B cell (primary cell): ENCODE measurements at regions not wholly inside any gene's neighbourhood (a gene's known extent, or its start where the extent isn't known, plus 50 kb on each side); places are given as distances from the start of the nearest gene placed in this dataset.

Experiments
- ATAC-seq: fragments of 200-7000 bp; cut with Tn5 transposase; one replicate; pipeline ENCODE4 v1.10.0; 2021; ENCODE audit warnings: low read depth, mild to moderate bottlenecking, moderate number of reproducible peaks, moderate library complexity
- CTCF ChIA-PET: fragments of 350-600 bp; sonication (Branson Sonifier 250); formaldehyde crosslinking; loops from one replicate; lab custom pipeline; 2021; ENCODE audit warnings: antibody characterized with exemption, inconsistent platforms; lab: Charles Lee
- POLR2A ChIA-PET: fragments of 350-600 bp; sonication (Branson Sonifier 250); formaldehyde crosslinking; loops from one replicate; lab custom pipeline; 2021; ENCODE audit warnings: antibody characterized with exemption; lab: Charles Lee
- DNase-seq: peaks from one replicate; pipeline ENCODE4 v3.0.0; 2013
- H2AFZ ChIP-seq: 2 replicates; pipeline ENCODE4 v1.6.1; 2012; ENCODE audit warnings: mild to moderate bottlenecking, low read depth, low read length; ENCODE audit not compliant: insufficient read depth, poor library complexity, severe bottlenecking
- H3K27ac ChIP-seq, 2 donors: 1 replicate in 1 of 2; 2 replicates in 1 of 2; pipeline ENCODE4 v1.5.1; 2012 to 2013; ENCODE audit warnings: low read length in 2 of 2, mild to moderate bottlenecking in 2 of 2, moderate library complexity in 1 of 2
- H3K27me3 ChIP-seq, 4 experiments: fragments of 200-600 bp in 1 of 4; sonication (generic) in 1 of 4; replicated peaks in 1 of 4; 1 replicate in 2 of 4; 2 replicates in 2 of 4; pipeline versions ENCODE4 v1.6.1 to v1.7.0; 2013 to 2016; ENCODE audit warnings: low read length in 3 of 4, mild to moderate bottlenecking in 2 of 4, mixed read lengths in 1 of 4, moderate library complexity in 1 of 4; ENCODE audit not compliant: insufficient read depth in 4 of 4, control insufficient read depth in 3 of 4; ENCODE audit errors: control extremely low read depth in 1 of 4
- H3K36me3 ChIP-seq, 2 experiments: replicated peaks in 1 of 2; 1 replicate in 1 of 2; 2 replicates in 1 of 2; pipeline versions ENCODE4 v1.6.1 to v1.7.1; 2013; ENCODE audit warnings: low read length in 1 of 2; ENCODE audit not compliant: insufficient read depth in 2 of 2, control insufficient read depth in 1 of 2; ENCODE audit errors: control extremely low read depth in 1 of 2, extremely low read depth in 1 of 2
- H3K4me1 ChIP-seq, 2 donors: fragments of 200-600 bp in 1 of 2; sonication (generic) in 1 of 2; 1 replicate in 1 of 2; 2 replicates in 1 of 2; pipeline versions ENCODE4 v1.5.1 to v1.6.1; 2013 to 2017; ENCODE audit warnings: low read length in 2 of 2; ENCODE audit not compliant: control insufficient read depth in 2 of 2, insufficient read depth in 2 of 2
- H3K4me2 ChIP-seq: replicated peaks from 2 replicates; pipeline ENCODE3; 2012; ENCODE audit warnings: mild to moderate bottlenecking, low read depth, low read length; ENCODE audit not compliant: poor library complexity, severe bottlenecking
- H3K4me3 ChIP-seq, 5 experiments: fragments of 200-600 bp in 1 of 5; sonication (generic) in 1 of 5; 1 replicate in 3 of 5; 2 replicates in 2 of 5; pipeline versions ENCODE4 v1.5.1 to v1.7.0; 2011 to 2016; ENCODE audit warnings: low read length in 4 of 5, mild to moderate bottlenecking in 4 of 5, low read depth in 2 of 5, control low read depth in 1 of 5, moderate library complexity in 1 of 5; ENCODE audit not compliant: insufficient read depth in 1 of 5; ENCODE audit errors: control extremely low read depth in 1 of 5, extremely low read depth in 1 of 5
- H3K79me2 ChIP-seq: fragments of 200-600 bp; sonication (generic); one replicate; pipeline ENCODE4 v1.6.0; 2016; ENCODE audit warnings: low read length; ENCODE audit not compliant: control insufficient read depth, insufficient read depth
- H3K9ac ChIP-seq: fragments of 200-600 bp; sonication (generic); 2 replicates; pipeline ENCODE4 v1.6.1; 2017; ENCODE audit warnings: mild to moderate bottlenecking, low read length, moderate library complexity
- H3K9me3 ChIP-seq, 3 donors: one replicate each; pipeline versions ENCODE4 v1.6.1 to v1.7.1; 2013; ENCODE audit warnings: low read length in 2 of 3; ENCODE audit not compliant: control insufficient read depth in 2 of 3, insufficient read depth in 1 of 3; ENCODE audit errors: control extremely low read depth in 1 of 3
- H4K20me1 ChIP-seq: 2 replicates; pipeline ENCODE4 v1.6.0; 2012; ENCODE audit warnings: mild to moderate bottlenecking, low read length; ENCODE audit not compliant: insufficient read depth, control insufficient read depth, poor library complexity, severe bottlenecking
- H3K27ac Mint-ChIP-seq: one replicate; pipeline ENCODE4 v1.8.0; 2021; ENCODE audit warnings: mixed read lengths
- H3K27me3 Mint-ChIP-seq: one replicate; pipeline ENCODE4 v1.8.0; 2021; ENCODE audit warnings: mixed read lengths
- H3K4me1 Mint-ChIP-seq: one replicate; pipeline ENCODE4 v1.8.0; 2021; ENCODE audit warnings: mixed read lengths
- H3K4me3 Mint-ChIP-seq: one replicate; pipeline ENCODE4 v1.8.0; 2021; ENCODE audit warnings: mixed read lengths
- H3K9me3 Mint-ChIP-seq: one replicate; pipeline ENCODE4 v1.8.0; 2022; ENCODE audit warnings: mixed read lengths; ENCODE audit not compliant: insufficient read depth
- CTCF ChIP-seq: fragments of 200-600 bp; IDR thresholded peaks from one replicate; pipeline ENCODE4 v1.8.0; 2022; ENCODE audit warnings: antibody characterized with exemption, mild to moderate bottlenecking
- EZH2 ChIP-seq: IDR thresholded peaks from 2 replicates; pipeline ENCODE4 v1.6.1; 2012; ENCODE audit warnings: borderline replicate concordance, low read depth, mild to moderate bottlenecking, moderate library complexity, low read length; ENCODE audit not compliant: insufficient read depth, poor library complexity, severe bottlenecking
- WGBS: methylation state at CpG from one replicate; pipeline ENCODE4 v1.1.5; 2013; ENCODE audit warnings: missing lambda C conversion rate; ENCODE audit not compliant: insufficient coverage; 5-methylcytosine and 5-hydroxymethylcytosine counted together
- intact Hi-C: fragments of 100-400 bp; cut with micrococcal nuclease; formaldehyde crosslinking; loops from one replicate; pipeline ENCODE4 v1.10.0; 2022

GRCh38 chr4:19508442-19508841, 743.3 kb upstream of the SLIT2 start:
- DNase-seq, result no peak
- no peaks in the 10 kb centered on the region for H3K36me3 ChIP-seq
- CTCF ChIA-PET, result no interaction called here
- TF ChIP-seq CTCF (no peak), EZH2 (no peak)
- no peak overlapping the region for H2AFZ ChIP-seq
- intact Hi-C loops, result no loop called here
- no peak for ATAC-seq
- no peaks in the 10 kb centered on the region for H3K4me1 ChIP-seq
- H3K4me2 ChIP-seq, result no peak overlapping the region
- 100% methylated on average over 3 of the region's 4 CpGs for WGBS
- H3K4me3 ChIP-seq, result no peak overlapping the region
- Mint-ChIP-seq H3K4me1 (no peaks in the 10 kb centered on the region), H3K4me3 (no peak overlapping the region), H3K9me3 (no peaks in the 10 kb centered on the region), H3K27ac (no peak overlapping the region), H3K27me3 (no peaks in the 10 kb centered on the region)
- H3K9ac ChIP-seq, result no peak overlapping the region
- no peaks in the 10 kb centered on the region for H3K79me2 ChIP-seq
- H3K9me3 ChIP-seq, result no peaks in the 10 kb centered on the region
- POLR2A ChIA-PET, result no interaction called here
- H4K20me1 ChIP-seq, result no peaks in the 10 kb centered on the region
- no peak overlapping the region for H3K27ac ChIP-seq
- no peaks in the 10 kb centered on the region for H3K27me3 ChIP-seq

- H3K27ac ChIP-seq, result no peak overlapping the region
- peaks cover 4% of the 10 kb centered on the region for H3K9me3 Mint-ChIP-seq
- no peak overlapping the region for H3K9ac ChIP-seq
- H4K20me1 ChIP-seq, result no peaks in the 10 kb centered on the region
- no peaks in the 10 kb centered on the region for H3K36me3 ChIP-seq
- H3K4me2 ChIP-seq, result no peak overlapping the region
- no peaks in the 10 kb centered on the region for H3K79me2 ChIP-seq
- no peaks in the 10 kb centered on the region for H3K27me3 Mint-ChIP-seq
- no peak for ATAC-seq
- H3K4me3 Mint-ChIP-seq, result no peak overlapping the region
- H3K4me3 ChIP-seq, result no peak overlapping the region
- H3K27ac Mint-ChIP-seq, result no peak overlapping the region
- no peak overlapping the region for H2AFZ ChIP-seq
- H3K27me3 ChIP-seq, result no peaks in the 10 kb centered on the region
- DNase-seq, result no peak
- no peaks in the 10 kb centered on the region for H3K4me1 ChIP-seq
- peaks cover 0 to 4% (median 2%) of the 10 kb centered on the region in 3 donors for H3K9me3 ChIP-seq
- intact Hi-C loops, result no loop called here
- ChIA-PET CTCF (no interaction called here), POLR2A (no interaction called here)
- TF ChIP-seq CTCF (no peak), EZH2 (no peak)
- no peaks in the 10 kb centered on the region for H3K4me1 Mint-ChIP-seq
Measured at GRCh38 chr4:19497705-19498104, 754.0 kb upstream of the SLIT2 start.
